Cardiac muscle cell (in vitro differentiated cells and primary cell): ENCODE measurements at regions not wholly inside any gene's neighbourhood (a gene's known extent, or its start where the extent isn't known, plus 50 kb on each side); places are given as distances from the start of the nearest gene placed in this dataset.

Experiments
- DNase-seq, 2 donors: peaks; one replicate each; pipeline versions ENCODE4 v3.0.0 to v3.0.0-alpha.2; 2010 to 2017; ENCODE audit warnings: low read depth in 1 of 2, low spot score in 1 of 2
- H3K27ac ChIP-seq: fragments of 200-600 bp; sonication (generic); 2 replicates; pipeline ENCODE4 v1.5.1; 2016
- H3K27me3 ChIP-seq: fragments of 200-600 bp; sonication (generic); 2 replicates; pipeline ENCODE4 v1.6.0; 2016; ENCODE audit warnings: control low read depth
- H3K36me3 ChIP-seq: fragments of 200-600 bp; sonication (generic); 2 replicates; pipeline ENCODE4 v1.5.1; 2016; ENCODE audit warnings: control low read depth
- H3K4me1 ChIP-seq: fragments of 200-600 bp; sonication (generic); 2 replicates; pipeline ENCODE4 v1.8.1; 2017; ENCODE audit warnings: low read depth, mild to moderate bottlenecking, mixed run types
- H3K4me3 ChIP-seq: fragments of 200-600 bp; sonication (generic); 2 replicates; pipeline ENCODE4 v1.5.1; 2016; ENCODE audit warnings: mild to moderate bottlenecking
- H3K9me3 ChIP-seq: fragments of 200-600 bp; sonication (generic); 2 replicates; pipeline ENCODE4 v1.5.1; 2017; ENCODE audit warnings: low read depth, mild to moderate bottlenecking, control low read depth
- TF ChIP-seq, protein P1 (sequence below): IDR thresholded peaks from 2 replicates; pipeline ENCODE4 v1.5.1; 2012; ENCODE audit warnings: low read depth, mild to moderate bottlenecking, low read length

GRCh38 chr11:115996808-115997188 lies 492.6 kb upstream of the CADM1 start:
- no peak overlapping the region for H3K4me3 ChIP-seq
- H3K27ac ChIP-seq, result no peak overlapping the region
- DNase-seq, result no peak
- no peaks in the 10 kb centered on the region for H3K27me3 ChIP-seq
- no peaks in the 10 kb centered on the region for H3K4me1 ChIP-seq
- no peaks in the 10 kb centered on the region for H3K36me3 ChIP-seq
- TF ChIP-seq, protein P1, sequence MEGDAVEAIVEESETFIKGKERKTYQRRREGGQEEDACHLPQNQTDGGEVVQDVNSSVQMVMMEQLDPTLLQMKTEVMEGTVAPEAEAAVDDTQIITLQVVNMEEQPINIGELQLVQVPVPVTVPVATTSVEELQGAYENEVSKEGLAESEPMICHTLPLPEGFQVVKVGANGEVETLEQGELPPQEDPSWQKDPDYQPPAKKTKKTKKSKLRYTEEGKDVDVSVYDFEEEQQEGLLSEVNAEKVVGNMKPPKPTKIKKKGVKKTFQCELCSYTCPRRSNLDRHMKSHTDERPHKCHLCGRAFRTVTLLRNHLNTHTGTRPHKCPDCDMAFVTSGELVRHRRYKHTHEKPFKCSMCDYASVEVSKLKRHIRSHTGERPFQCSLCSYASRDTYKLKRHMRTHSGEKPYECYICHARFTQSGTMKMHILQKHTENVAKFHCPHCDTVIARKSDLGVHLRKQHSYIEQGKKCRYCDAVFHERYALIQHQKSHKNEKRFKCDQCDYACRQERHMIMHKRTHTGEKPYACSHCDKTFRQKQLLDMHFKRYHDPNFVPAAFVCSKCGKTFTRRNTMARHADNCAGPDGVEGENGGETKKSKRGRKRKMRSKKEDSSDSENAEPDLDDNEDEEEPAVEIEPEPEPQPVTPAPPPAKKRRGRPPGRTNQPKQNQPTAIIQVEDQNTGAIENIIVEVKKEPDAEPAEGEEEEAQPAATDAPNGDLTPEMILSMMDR, result no peak
- H3K9me3 ChIP-seq, result no peaks in the 10 kb centered on the region

- Histone ChIP-seq H3K9me3 (no peaks in the 10 kb centered on the region), H3K4me3 (no peak overlapping the region), H3K4me1 (no peaks in the 10 kb centered on the region), H3K27ac (no peak overlapping the region), H3K27me3 (no peaks in the 10 kb centered on the region), H3K36me3 (no peaks in the 10 kb centered on the region)
- no peak for DNase-seq
- TF ChIP-seq, protein P1, result no peak
These were observed 492.1 kb upstream of the CADM1 start for GRCh38 chr11:115996125-115996807.

DNA sequence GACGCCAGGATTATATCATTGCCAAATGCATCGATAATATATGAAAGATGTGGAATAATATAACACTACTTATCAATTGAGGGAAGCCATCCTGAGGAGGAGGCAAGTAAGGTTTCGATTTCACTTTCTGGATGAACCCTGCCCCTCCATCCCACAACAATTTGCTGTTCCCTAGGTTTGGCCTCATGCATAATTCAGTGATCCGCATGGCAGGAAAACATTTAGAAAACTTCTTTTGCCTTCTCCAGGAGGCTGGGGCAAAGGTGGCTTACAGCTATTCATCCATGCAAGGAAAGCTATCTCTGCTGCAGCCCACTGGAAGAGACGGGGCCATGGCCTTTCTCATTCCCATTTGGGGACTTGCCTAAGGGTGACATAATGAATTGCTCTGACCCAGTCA lies 489.4 kb upstream of the CADM1 start:
- H3K4me1 ChIP-seq, result no peaks in the 10 kb centered on the region
- H3K36me3 ChIP-seq, result no peaks in the 10 kb centered on the region
- TF ChIP-seq, protein P1, result no peak
- H3K9me3 ChIP-seq, result no peaks in the 10 kb centered on the region
- DNase-seq, result no peak
- no peak overlapping the region for H3K27ac ChIP-seq
- H3K27me3 ChIP-seq, result no peaks in the 10 kb centered on the region
- H3K4me3 ChIP-seq, result no peak overlapping the region

DNA sequence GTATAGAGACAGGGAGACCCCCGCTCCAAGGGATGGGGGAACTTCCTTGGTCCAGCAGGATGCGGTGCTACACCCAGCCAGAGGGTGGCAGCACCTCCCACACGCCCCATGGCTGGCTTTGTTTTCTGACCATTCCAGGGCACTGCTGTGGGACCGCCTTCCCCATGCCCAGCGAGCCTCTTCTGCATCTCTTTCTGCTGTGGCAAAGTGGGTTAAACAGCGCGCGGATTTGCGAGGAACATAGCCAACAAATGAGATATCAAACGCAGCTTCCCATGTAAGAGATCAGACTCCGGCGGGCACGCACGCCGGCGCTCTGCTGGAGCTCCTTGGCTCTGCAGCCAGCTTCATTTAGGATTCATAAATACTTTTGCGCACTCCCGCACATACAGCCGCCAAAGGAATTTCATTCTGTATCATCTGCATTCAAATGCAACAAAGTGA lies 485.8 kb upstream of the CADM1 start:
- TF ChIP-seq, protein P1, result peak; percentile 43
- Histone ChIP-seq H3K4me3 (no peak overlapping the region), H3K27me3 (no peaks in the 10 kb centered on the region), H3K36me3 (no peaks in the 10 kb centered on the region), H3K27ac (no peak overlapping the region), H3K4me1 (no peaks in the 10 kb centered on the region), H3K9me3 (no peaks in the 10 kb centered on the region)
- peak in 1 of 2 donors; percentile 67 for DNase-seq

GRCh38 chr11:115985896-115986295 lies 481.7 kb upstream of the CADM1 start:
- no peak for DNase-seq
- Histone ChIP-seq H3K9me3 (no peaks in the 10 kb centered on the region), H3K4me3 (no peak overlapping the region), H3K27ac (no peak overlapping the region), H3K36me3 (no peaks in the 10 kb centered on the region), H3K4me1 (no peaks in the 10 kb centered on the region), H3K27me3 (no peaks in the 10 kb centered on the region)
- TF ChIP-seq, protein P1, result no peak
